Body of pancreas (tissue), 4 donors: ENCODE measurements at regions not wholly inside any gene's neighbourhood (a gene's known extent, or its start where the extent isn't known, plus 50 kb on each side); places are given as distances from the start of the nearest gene placed in this dataset.

ENCODE experiments used
- ATAC-seq: fragments of 150-250 bp; one replicate; pipeline ENCODE4 v1.9.1; 2016
- DNase-seq, 4 donors: peaks; one replicate each; pipeline ENCODE4 v3.0.0-alpha.2; 2019
- H3K27ac ChIP-seq, 4 donors: fragments of 200-600 bp; sonication (generic); 1 replicate in 3 of 4; 2 replicates in 1 of 4; pipeline versions ENCODE4 v1.5.1 to v1.6.1; 2016 to 2019; ENCODE audit warnings: mild to moderate bottlenecking in 1 of 4, mixed read lengths in 1 of 4, moderate library complexity in 1 of 4
- H3K27me3 ChIP-seq, 2 donors: fragments of 200-600 bp; sonication (generic); one replicate each; pipeline ENCODE4 v1.6.0; 2016; ENCODE audit warnings: mild to moderate bottlenecking in 1 of 2
- H3K36me3 ChIP-seq, 2 donors: fragments of 200-600 bp; sonication (generic); replicated peaks in 1 of 2; 2 replicates each; pipeline ENCODE4 v1.5.1; 2016; ENCODE audit warnings: low read depth in 2 of 2; ENCODE audit not compliant: insufficient read depth in 1 of 2
- H3K4me1 ChIP-seq: fragments of 200-600 bp; sonication (generic); one replicate; pipeline ENCODE4 v1.6.0; 2016
- H3K4me3 ChIP-seq, 2 donors: fragments of 200-600 bp; sonication (generic); 1 replicate in 1 of 2; 2 replicates in 1 of 2; pipeline ENCODE4 v1.5.1; 2016 to 2019
- H3K9me3 ChIP-seq, 3 donors: fragments of 200-600 bp; sonication (generic); 1 replicate in 2 of 3; 2 replicates in 1 of 3; pipeline ENCODE4 v1.5.1; 2016
- CTCF ChIP-seq, 7 experiments: fragments of 450-650 bp in 4 of 7; fragments of 200-600 bp in 3 of 7; sonication (generic) in 3 of 7; IDR thresholded peaks; one replicate each; pipeline ENCODE4 v1.5.1; 2016 to 2019; ENCODE audit warnings: antibody characterized with exemption in 7 of 7
- POLR2A ChIP-seq, 3 donors: fragments of 450-650 bp; IDR thresholded peaks; one replicate each; pipeline ENCODE4 v1.6.1; 2016; ENCODE audit warnings: antibody characterized with exemption in 3 of 3, mild to moderate bottlenecking in 2 of 3
- WGBS, 2 donors: methylation state at CpG; one replicate each; pipeline ENCODE4 v1.1.5; 2017; 5-methylcytosine and 5-hydroxymethylcytosine counted together
- intact Hi-C: fragments of 100-400 bp; cut with DNase I; formaldehyde crosslinking; loops from one replicate; pipeline ENCODE4 v1.15.1; 2023

- Histone ChIP-seq H3K9me3 (no peaks in the 10 kb centered on the region), H3K4me3 (no peak overlapping the region), H3K27ac (no peak overlapping the region), H3K4me1 (no peaks in the 10 kb centered on the region), H3K36me3 (no peaks in the 10 kb centered on the region), H3K27me3 (no peaks in the 10 kb centered on the region)
- TF ChIP-seq POLR2A (IDR thresholded peaks at IDR 0.05), result no peak
- no peak for TF ChIP-seq CTCF (IDR thresholded peaks at IDR 0.05)
- intact Hi-C loops, result no loop called here
- DNase-seq (no peak), ATAC-seq (no peak)
- 67 to 71% methylated on average over 2 of the region's 2 CpGs for WGBS, 2 donors
These were observed 631.8 kb downstream of the PTPRU start for GRCh38 chr1:29868096-29868495.

- ATAC-seq (no peak), DNase-seq (no peak)
- TF ChIP-seq POLR2A (IDR thresholded peaks at IDR 0.05) (no peak), CTCF (IDR thresholded peaks at IDR 0.05) (no peak)
- Histone ChIP-seq H3K36me3 (no peaks in the 10 kb centered on the region), H3K27me3 (no peaks in the 10 kb centered on the region), H3K4me3 (no peak overlapping the region), H3K4me1 (no peaks in the 10 kb centered on the region), H3K9me3 (no peaks in the 10 kb centered on the region), H3K27ac (no peak overlapping the region)
- intact Hi-C loops, result no loop called here
- WGBS, 2 donors, result 13 to 17% methylated on average over 1 of the region's 1 CpG
These were observed 628.7 kb downstream of the PTPRU start for GRCh38 chr1:29865051-29865450.

- intact Hi-C loops, result no loop called here
- TF ChIP-seq POLR2A (IDR thresholded peaks at IDR 0.05) (no peak), CTCF (IDR thresholded peaks at IDR 0.05) (no peak)
- no peaks in the 10 kb centered on the region for H3K27me3 ChIP-seq
- DNase-seq (no peak), ATAC-seq (no peak)
- WGBS, 2 donors, result 59 to 60% methylated on average over 4 to 5 of the region's 5 CpGs
- no peaks in the 10 kb centered on the region for H3K4me1 ChIP-seq
- H3K36me3 ChIP-seq, result no peaks in the 10 kb centered on the region
- no peak overlapping the region for H3K4me3 ChIP-seq
- no peak overlapping the region for H3K27ac ChIP-seq
- H3K9me3 ChIP-seq, result no peaks in the 10 kb centered on the region
These were observed 628.2 kb downstream of the PTPRU start for GRCh38 chr1:29864431-29865022.

- no peak for ATAC-seq
- H3K27me3 ChIP-seq, result no peaks in the 10 kb centered on the region
- H3K36me3 ChIP-seq, result no peaks in the 10 kb centered on the region
- intact Hi-C loops, result no loop called here
- WGBS, 2 donors, result 39 to 47% methylated on average over 1 of the region's 1 CpG
- no peak for TF ChIP-seq CTCF (IDR thresholded peaks at IDR 0.05)
- no peak for TF ChIP-seq POLR2A (IDR thresholded peaks at IDR 0.05)
- H3K4me3 ChIP-seq, result no peak overlapping the region
- no peak overlapping the region for H3K27ac ChIP-seq
- H3K9me3 ChIP-seq, result no peaks in the 10 kb centered on the region
- DNase-seq, result no peak
- no peaks in the 10 kb centered on the region for H3K4me1 ChIP-seq
These were observed 625.6 kb downstream of the PTPRU start for GRCh38 chr1:29861922-29862321.

GRCh38 chr1:29861446-29861845, 625.1 kb downstream of the PTPRU start:
- TF ChIP-seq CTCF (IDR thresholded peaks at IDR 0.05) (no peak), POLR2A (IDR thresholded peaks at IDR 0.05) (no peak)
- H3K4me3 ChIP-seq, result no peak overlapping the region

More at GRCh38 chr1:29861446-29861845, 625.1 kb downstream of the PTPRU start:
- DNase-seq, result no peak
- ATAC-seq, result no peak
- Histone ChIP-seq H3K27me3 (no peaks in the 10 kb centered on the region), H3K9me3 (no peaks in the 10 kb centered on the region), H3K4me1 (no peaks in the 10 kb centered on the region), H3K27ac (no peak overlapping the region), H3K36me3 (no peaks in the 10 kb centered on the region)
- WGBS, 2 donors, result 89 to 95% methylated on average over 1 of the region's 1 CpG
- intact Hi-C loops, result no loop called here
